SK-N-MC (cell line): ENCODE measurements at regions not wholly inside any gene's neighbourhood (a gene's known extent, or its start where the extent isn't known, plus 50 kb on each side); places are given as distances from the start of the nearest gene placed in this dataset.

ENCODE experiments used
- EZH2 ChIP-seq: fragments of 200-600 bp; sonication (generic); IDR thresholded peaks from one replicate; pipeline ENCODE4 v1.6.1; 2017; ENCODE audit warnings: antibody characterized with exemption
- POLR2AphosphoS5 ChIP-seq: IDR thresholded peaks from 2 replicates; pipeline ENCODE4 v1.6.1; 2012; ENCODE audit warnings: mild to moderate bottlenecking, low read depth, low read length, borderline replicate concordance

DNA sequence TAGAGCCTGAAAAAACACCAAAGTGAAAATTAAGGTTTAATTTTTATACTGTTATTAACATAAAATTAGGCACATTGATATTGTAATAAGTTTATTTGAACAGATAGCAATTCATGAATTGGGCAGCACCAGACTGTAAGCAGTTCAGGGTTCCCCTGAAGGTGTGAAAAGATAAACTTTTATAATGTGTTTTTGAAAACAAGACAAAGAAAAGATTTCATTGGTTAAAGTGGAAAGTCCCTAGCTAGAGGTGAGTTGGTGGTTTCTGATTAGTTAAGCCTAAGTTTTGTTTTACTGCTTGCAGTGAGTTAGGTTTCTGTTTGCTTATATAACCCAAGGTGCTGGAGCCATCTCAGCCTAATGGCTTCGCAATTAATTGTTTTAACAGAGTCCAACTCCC is 96.5 kb upstream of the RPS23 start:
- TF ChIP-seq POLR2AphosphoS5 (no peak), EZH2 (no peak)
